Coronary artery (tissue), 2 donors: ENCODE measurements at regions not wholly inside any gene's neighbourhood (a gene's known extent, or its start where the extent isn't known, plus 50 kb on each side); places are given as distances from the start of the nearest gene placed in this dataset.

ENCODE experiments used
- DNase-seq: peaks from one replicate; pipeline ENCODE4 v3.0.0-alpha.2; 2017; ENCODE audit warnings: low spot score
- H3K27ac ChIP-seq, 2 donors: fragments of 200-600 bp; sonication (generic); one replicate each; pipeline ENCODE4 v1.5.1; 2016 to 2019
- H3K4me3 ChIP-seq: fragments of 200-600 bp; sonication (generic); 2 replicates; pipeline ENCODE4 v1.5.1; 2016; ENCODE audit warnings: mild to moderate bottlenecking, moderate library complexity
- TF ChIP-seq, protein P1 (sequence below): fragments of 200-600 bp; sonication (generic); IDR thresholded peaks from one replicate; pipeline ENCODE4 v1.5.1; 2019; ENCODE audit warnings: antibody characterized with exemption

GRCh38 chr9:84103651-84104377 is 123.2 kb downstream of the RMI1 start:
- Histone ChIP-seq H3K4me3 (no peak overlapping the region), H3K27ac (no peak overlapping the region)
- no peak for DNase-seq
- TF ChIP-seq, protein P1, sequence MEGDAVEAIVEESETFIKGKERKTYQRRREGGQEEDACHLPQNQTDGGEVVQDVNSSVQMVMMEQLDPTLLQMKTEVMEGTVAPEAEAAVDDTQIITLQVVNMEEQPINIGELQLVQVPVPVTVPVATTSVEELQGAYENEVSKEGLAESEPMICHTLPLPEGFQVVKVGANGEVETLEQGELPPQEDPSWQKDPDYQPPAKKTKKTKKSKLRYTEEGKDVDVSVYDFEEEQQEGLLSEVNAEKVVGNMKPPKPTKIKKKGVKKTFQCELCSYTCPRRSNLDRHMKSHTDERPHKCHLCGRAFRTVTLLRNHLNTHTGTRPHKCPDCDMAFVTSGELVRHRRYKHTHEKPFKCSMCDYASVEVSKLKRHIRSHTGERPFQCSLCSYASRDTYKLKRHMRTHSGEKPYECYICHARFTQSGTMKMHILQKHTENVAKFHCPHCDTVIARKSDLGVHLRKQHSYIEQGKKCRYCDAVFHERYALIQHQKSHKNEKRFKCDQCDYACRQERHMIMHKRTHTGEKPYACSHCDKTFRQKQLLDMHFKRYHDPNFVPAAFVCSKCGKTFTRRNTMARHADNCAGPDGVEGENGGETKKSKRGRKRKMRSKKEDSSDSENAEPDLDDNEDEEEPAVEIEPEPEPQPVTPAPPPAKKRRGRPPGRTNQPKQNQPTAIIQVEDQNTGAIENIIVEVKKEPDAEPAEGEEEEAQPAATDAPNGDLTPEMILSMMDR = no peak

GRCh38 chr9:84107081-84107480 is 126.5 kb downstream of the RMI1 start:
- Histone ChIP-seq H3K4me3 (no peak overlapping the region), H3K27ac (no peak overlapping the region)
- TF ChIP-seq, protein P1 = no peak
- DNase-seq = no peak

DNA sequence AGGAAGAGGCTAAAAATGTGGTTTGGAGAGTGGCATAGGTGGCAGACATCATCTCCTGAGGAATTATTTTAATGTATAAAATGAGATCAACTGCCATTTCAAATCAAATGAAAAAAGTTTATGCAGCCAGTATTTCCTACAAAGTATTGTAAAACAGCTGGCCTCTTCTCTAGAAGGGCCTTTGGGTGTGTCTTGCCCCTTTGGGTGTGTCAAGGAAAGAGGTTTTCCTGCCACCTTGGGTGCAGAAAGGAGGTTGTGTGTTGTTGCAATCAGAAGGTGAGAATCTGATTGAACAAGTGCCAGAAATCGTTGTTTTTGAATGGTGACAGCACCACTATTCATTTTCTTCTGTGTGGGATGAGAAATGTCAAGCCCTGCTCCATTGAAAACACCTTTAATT is 127.4 kb downstream of the RMI1 start:
- Histone ChIP-seq H3K4me3 (no peak overlapping the region), H3K27ac (no peak overlapping the region)
- no peak for DNase-seq
- TF ChIP-seq, protein P1 = no peak

- TF ChIP-seq, protein P1 = no peak
- no peak overlapping the region for H3K4me3 ChIP-seq
Measured at GRCh38 chr9:84111726-84112125, 131.1 kb downstream of the RMI1 start.

DNA sequence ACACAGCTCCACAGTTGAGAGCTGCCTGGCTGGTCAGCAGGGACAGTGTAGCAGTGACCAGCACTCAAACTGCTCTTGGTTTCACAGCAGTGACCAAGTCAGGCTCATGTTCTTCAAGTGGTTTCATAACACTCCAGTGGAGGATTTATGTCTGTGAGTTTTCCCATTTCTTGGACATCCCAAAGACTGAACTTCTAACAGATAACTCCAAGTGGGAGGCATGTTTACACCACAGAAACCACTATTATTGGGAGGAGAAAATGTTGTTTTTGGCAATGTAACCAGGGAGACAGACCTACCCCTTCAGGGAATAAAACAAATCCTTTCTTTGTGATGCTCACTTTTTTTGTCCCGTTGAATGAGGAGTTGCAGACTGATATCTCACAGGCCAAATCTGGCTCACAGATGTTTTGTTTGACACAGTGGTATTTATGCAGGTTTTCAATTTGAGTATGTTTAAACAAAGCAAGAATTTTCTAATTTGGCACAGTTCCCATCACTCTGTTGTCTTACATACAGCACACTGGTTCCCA is 141.5 kb downstream of the RMI1 start:
- Histone ChIP-seq H3K27ac (no peak overlapping the region), H3K4me3 (no peak overlapping the region)
- TF ChIP-seq, protein P1 = no peak
- no peak for DNase-seq

More at GRCh38 chr9:84111726-84112125, 131.1 kb downstream of the RMI1 start:
- no peak for DNase-seq
- H3K27ac ChIP-seq = no peak overlapping the region

GRCh38 chr9:84122572-84122971 is 142.0 kb downstream of the RMI1 start:
- TF ChIP-seq, protein P1 = no peak
- Histone ChIP-seq H3K4me3 (no peak overlapping the region), H3K27ac (no peak overlapping the region)
- DNase-seq = no peak
